Suppressor macrophage treated with lipopolysaccharide for 1 hour (primary cell): ENCODE measurements at regions not wholly inside any gene's neighbourhood (a gene's known extent, or its start where the extent isn't known, plus 50 kb on each side); places are given as distances from the start of the nearest gene placed in this dataset.

Experiments
- DNase-seq, 3 donors: peaks; one replicate each; pipeline ENCODE4 v3.0.0-alpha.2; 2020 to 2022

DNA sequence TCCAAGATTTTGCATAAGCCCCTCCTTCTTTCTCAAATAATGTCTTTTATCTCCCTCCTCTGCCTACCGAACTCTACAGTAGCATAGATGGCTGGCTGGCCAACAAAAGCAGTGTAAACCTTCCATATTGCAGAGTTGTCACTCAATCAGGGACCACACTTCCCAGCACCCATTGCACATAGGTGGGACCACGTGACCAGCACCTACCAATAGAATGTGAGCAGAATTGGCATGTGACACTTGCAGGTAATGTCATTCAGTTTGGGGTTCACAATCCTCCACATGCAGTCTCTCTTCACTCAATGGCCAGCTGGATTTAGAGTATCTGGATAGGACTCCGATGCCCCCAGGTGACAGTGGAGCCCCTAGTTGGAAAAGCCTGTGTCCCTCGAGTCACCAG, 190.3 kb upstream of the CRY1 start:
- no peak for DNase-seq

DNA sequence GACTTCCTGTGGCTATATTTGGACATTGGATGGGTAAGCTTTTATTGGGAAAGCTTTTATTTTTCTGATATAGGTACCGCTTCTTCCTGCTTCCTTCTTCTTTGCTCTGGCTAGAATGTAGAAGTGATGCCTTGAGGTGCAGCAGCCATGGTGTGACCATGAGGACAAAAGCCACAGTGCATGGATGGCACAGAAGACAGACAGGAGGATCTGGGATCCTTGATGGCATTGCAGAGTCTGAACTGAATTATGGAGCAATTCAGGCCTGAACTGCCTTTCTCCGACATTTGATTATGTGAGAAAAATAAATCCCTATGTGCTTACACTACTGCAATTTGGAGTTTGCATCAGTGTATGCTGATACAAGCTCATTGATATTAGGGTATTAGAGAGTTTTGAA, 191.3 kb upstream of the CRY1 start:
- DNase-seq = no peak

GRCh38 chr12:107287436-107288413, 194.4 kb upstream of the CRY1 start:
- no peak for DNase-seq

DNA sequence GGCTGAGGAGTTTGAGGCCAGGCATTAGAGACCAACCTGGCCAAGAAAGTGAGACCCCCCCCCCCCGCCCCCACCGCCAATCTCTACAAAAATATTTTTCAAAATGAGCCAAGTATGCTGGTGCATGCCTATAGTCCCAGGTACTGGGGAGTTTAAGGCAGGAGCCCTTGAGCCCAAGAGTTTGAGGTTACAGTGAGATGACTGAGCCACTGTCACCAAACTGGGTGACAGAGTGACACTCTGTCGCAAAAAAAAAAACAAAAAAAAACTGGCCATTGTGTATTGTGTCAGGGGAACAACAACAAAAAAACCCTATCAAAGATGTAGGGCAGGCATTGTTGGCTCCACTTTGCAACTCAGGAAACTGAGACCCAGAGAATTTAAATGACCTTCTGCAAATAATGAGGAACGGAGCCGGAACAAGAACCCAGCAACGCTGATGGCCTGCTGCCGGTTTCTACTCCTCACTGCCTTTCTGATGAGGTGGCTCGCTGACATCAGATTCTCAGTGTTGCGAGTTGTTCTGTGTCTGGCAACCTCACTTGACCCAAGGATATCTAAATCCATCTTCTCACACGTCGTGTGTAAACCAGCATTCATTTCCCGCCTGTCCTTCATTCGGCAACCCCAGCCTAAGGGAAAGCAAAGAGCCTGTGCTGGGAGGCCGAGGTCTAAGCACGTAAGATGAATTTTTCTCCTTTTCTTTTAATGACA, 195.2 kb upstream of the CRY1 start:
- no peak for DNase-seq

- DNase-seq = no peak
Measured at GRCh38 chr12:107291018-107291417, 197.7 kb upstream of the CRY1 start.

- no peak for DNase-seq
Measured at GRCh38 chr12:107296681-107297089, 203.3 kb upstream of the CRY1 start.

GRCh38 chr12:107302649-107303341, 209.4 kb upstream of the CRY1 start:
- peak; percentile 59 to 68 (median 62) for DNase-seq

DNA sequence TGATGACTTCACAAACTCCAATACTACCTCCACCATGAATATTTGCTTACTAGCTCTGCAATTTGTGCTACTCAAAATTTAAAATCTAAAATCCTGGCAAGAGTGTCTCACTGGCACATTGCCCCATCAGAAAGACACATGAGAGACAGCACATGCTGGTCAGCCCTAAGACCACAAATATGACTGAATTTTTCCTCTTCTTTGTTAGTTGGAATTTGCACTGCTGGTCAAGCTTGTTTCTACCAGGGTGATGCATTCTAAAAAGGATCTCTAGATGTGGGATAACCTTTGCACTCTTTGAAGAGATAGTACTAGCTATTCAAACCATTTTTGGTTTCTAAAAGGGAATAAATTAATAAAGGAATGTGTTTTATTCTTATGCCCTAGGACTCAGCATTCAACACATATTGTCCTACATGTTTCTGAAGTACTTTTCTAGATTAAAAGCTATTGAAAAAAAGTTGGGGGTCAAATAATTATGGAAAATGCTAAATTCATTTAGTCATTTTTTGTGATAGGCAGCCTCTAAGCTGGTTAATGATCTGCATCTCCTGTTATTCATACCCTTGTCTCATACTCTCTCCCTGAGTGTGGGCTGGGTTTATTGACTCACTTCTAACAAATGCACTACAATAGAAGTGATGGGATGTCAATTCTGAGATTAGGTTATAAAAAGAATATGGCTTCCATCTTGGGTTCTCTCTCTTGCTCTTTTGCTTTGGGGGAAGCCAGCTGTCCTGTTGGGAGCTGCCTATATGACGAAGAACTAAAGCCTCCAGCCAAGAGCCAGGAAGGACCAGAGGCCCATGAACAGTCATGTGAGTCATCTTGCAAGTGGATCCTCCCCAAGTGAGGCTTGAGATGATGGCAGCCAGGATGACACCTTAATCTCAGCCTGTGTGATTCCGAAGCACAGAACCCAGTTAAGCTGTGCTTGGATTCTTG, 211.5 kb upstream of the CRY1 start:
- DNase-seq = no peak

GRCh38 chr12:107306141-107306659, 212.9 kb upstream of the CRY1 start:
- DNase-seq = no peak

- no peak for DNase-seq
Measured at GRCh38 chr12:107308310-107308709, 215.0 kb upstream of the CRY1 start.

DNA sequence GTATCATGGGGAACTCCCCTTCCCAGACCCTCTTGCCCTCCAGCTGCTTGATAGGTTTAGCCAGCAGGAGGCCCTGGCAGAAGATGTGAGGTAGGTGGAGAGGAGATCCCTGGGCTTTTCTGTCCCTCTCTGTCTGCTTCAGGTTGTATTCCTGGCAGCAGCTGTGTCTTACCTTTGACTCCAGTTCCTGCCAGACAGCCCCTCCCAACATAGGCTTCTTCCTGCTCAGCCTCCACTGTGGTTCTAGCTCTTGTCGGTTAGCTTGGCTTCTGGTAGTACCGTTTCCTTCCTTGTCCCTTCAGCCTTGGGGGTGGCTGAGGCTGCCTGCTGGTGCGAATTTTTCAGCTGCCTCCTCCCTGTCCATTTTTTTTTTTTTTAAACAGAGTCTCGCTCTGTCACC, 215.7 kb upstream of the CRY1 start:
- DNase-seq = no peak

DNA sequence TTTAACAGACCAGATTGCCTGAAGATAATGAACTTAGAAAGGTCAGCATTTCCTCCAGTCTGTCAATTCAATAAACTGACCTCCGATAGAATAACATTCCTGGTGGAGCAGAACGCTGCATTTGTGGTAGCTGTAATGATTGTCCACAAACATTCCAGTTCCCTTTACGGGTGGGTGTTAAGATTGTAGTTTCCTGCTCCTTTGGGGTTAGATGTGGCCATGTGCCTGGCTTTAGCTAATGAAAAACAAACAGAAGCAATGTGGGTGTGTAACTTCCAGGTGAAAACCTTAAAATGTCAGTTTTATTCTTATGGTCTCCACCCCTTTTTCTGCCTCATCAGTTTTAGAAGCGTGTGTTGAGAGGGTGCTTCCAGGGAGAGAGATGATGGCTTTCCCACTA, 217.3 kb upstream of the CRY1 start:
- no peak for DNase-seq

DNA sequence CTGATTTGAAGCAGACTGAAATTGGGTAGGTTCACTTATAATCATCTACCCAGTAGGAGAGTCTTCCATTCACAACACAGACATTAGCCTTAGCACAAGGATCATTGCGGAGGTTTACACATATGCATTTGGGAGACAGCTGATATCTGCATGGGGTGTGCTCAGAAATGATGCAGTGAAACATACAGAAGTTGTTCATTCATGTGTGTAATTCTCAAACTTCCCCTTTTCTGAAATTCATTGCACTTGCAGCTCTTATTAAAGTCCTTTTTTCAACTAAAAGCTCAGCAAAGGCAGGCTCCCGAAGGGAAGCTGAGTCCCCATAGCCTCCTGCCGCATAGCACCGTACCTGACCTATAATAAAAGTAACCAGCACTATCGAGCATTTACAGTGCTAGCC, 218.3 kb upstream of the CRY1 start:
- peak in 2 of 3 donors; percentile 32 to 50 for DNase-seq

- DNase-seq = peak; percentile 89 to 94 (median 90)
Measured at GRCh38 chr12:107317751-107318555, 224.6 kb upstream of the CRY1 start.

- DNase-seq = no peak
Measured at GRCh38 chr12:107318556-107318805, 225.1 kb upstream of the CRY1 start.

DNA sequence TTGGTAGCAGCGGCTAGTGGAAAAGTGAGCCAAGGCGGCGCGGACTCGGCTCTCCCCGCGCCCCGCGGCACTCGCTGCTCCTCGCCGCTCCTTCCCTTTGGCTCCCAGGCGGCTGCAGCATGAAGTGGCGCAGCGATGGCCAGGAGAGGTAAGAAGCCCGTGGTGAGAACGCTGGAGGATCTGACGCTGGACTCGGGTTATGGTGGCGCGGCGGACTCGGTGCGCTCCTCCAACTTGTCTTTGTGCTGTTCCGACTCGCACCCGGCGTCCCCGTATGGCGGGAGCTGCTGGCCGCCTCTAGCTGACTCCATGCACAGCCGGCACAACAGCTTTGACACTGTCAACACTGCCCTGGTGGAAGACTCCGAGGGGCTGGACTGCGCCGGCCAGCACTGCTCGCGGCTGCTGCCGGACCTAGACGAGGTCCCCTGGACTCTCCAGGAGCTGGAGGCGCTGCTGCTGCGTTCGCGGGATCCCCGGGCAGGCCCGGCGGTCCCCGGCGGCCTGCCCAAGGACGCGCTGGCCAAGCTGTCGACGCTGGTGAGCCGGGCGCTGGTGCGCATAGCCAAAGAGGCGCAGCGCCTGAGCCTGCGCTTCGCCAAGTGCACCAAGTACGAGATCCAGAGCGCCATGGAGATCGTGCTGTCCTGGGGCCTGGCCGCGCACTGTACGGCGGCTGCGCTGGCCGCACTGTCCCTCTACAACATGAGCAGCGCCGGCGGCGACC, 225.6 kb upstream of the CRY1 start:
- DNase-seq = peak in 2 of 3 donors; percentile 25 to 59

DNA sequence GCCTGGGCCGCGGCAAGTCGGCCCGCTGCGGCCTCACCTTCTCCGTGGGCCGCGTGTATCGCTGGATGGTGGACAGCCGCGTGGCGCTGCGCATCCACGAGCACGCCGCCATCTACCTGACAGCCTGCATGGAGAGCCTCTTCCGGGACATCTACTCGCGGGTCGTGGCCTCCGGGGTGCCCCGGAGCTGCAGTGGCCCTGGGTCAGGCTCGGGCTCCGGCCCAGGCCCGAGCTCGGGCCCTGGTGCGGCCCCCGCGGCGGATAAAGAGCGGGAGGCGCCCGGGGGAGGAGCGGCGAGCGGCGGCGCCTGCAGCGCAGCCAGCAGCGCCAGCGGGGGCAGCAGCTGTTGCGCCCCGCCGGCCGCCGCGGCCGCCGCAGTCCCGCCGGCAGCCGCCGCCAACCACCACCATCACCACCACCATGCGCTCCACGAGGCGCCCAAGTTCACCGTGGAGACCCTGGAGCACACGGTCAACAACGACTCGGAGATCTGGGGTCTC, 226.2 kb upstream of the CRY1 start:
- DNase-seq = peak in 1 of 3 donors; percentile 40

DNA sequence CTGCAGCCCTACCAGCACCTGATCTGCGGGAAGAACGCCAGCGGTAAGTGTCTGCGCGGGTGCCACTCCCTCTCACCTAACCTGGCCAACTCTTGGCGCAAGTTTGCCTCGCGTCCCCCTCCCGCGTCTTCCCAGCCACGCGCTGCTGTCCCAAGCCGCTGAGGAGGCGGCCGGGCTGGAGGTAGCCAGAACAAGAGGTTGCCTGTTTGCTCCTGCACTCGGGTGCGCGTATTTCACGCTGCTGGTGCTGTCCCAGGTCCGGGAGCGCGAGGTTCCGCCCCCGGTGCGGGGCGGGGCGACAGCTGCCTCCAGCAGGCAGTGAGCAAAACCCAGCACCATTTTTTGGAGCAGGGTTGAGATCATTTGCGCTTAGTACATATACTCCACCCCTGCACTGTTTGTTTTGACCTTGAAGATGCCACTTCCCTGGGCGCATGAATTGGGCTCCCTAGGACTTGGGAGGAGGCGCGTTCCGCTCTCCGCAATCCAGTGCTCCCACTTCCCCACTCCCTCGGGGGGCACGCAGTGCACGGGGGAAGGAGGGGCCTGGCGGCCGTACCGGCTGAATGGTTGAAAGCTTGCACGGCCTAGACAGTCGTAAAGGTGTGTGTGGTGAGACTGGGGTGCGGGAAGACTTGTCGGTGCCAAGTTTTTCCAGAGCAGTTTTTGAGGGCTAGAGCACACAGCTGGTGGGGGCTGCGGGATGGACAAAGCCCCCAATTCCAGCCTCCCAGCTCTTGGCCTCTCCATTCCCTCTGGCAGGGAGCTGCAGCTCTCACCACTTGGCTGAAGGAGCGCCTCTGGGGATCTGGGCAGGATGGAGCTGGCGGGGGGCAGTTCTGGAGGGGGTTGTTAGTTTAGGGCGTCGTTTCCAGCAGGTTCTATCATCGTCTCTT, 226.9 kb upstream of the CRY1 start:
- peak; percentile 72 to 89 (median 75) for DNase-seq

DNA sequence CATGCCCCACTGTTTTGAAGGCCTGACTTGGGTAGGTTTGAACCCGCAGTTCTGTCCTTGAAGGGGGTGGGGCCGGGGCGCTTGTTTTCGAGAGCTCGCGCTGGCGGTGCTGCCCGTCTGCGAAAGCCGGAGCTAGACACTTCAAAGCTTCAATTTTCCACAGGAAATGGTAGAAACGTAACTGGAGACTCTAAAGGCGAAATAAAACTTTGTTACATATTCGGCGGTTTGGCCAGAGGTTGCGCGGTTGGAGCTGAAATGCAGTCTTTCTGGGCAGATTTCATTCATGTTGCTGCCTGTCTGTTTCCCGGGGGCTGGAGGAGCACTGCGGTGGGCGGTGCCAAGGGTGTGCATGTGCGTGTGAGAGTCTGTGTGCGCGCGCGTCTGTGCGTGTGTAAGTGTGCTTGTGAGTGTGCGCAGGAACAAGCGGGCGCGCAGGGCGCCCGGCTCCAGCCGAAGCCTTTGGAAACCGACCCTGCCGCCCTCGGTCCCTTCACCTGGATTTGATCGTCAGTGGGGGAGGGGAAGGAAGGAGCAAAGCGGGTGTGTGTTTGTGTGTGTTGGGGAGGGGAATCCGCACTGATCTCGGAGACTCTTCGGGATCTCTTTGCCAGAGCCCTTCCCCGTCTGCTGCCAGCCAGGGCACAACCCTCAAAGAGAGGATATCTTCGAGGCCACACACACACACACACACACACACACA, 227.7 kb upstream of the CRY1 start:
- peak in 1 of 3 donors; percentile 36 for DNase-seq
